HEK293T (cell line): ENCODE measurements at regions not wholly inside any gene's neighbourhood (a gene's known extent, or its start where the extent isn't known, plus 50 kb on each side); places are given as distances from the start of the nearest gene placed in this dataset.

Experiments used
- CTCF ChIA-PET: fragments of 350-600 bp; formaldehyde crosslinking; extraction: SDS; loops from one replicate; lab custom pipeline; 2021; ENCODE audit warnings: antibody characterized with exemption, inconsistent platforms; lab: Yijun Ruan, JAX
- POLR2A ChIA-PET: fragments of 350-600 bp; formaldehyde crosslinking; extraction: SDS; loops from one replicate; lab custom pipeline; 2020; ENCODE audit warnings: antibody characterized with exemption, inconsistent platforms; lab: Yijun Ruan, JAX
- DNase-seq: peaks from one replicate; pipeline ENCODE4 v3.0.0; 2012; ENCODE audit warnings: mixed read lengths; ENCODE audit errors: extremely low spot score
- ARNT ChIP-seq: fragments of 450-650 bp; IDR thresholded peaks from 2 replicates; pipeline ENCODE4 v1.6.1; 2017; ENCODE audit warnings: mild to moderate bottlenecking
- BHLHE40 ChIP-seq: fragments of 450-650 bp; IDR thresholded peaks from 2 replicates; pipeline ENCODE4 v1.6.1; 2016; ENCODE audit warnings: mild to moderate bottlenecking, moderate library complexity, borderline replicate concordance
- CTBP1 ChIP-seq: fragments of 450-650 bp; IDR thresholded peaks from 2 replicates; pipeline ENCODE4 v1.6.1; 2016; ENCODE audit warnings: borderline replicate concordance
- ELF4 ChIP-seq: fragments of 450-650 bp; IDR thresholded peaks from 2 replicates; pipeline ENCODE4 v1.6.1; 2017; ENCODE audit warnings: antibody characterized with exemption
- FOXA1 ChIP-seq: fragments of 450-650 bp; IDR thresholded peaks from 2 replicates; pipeline ENCODE4 v1.6.1; 2016; ENCODE audit warnings: mild to moderate bottlenecking
- FOXK2 ChIP-seq: fragments of 450-650 bp; IDR thresholded peaks from 2 replicates; pipeline ENCODE4 v1.6.1; 2016; ENCODE audit warnings: mild to moderate bottlenecking
- FOXM1 ChIP-seq: fragments of 450-650 bp; IDR thresholded peaks from 2 replicates; pipeline ENCODE4 v1.6.1; 2017; ENCODE audit warnings: mild to moderate bottlenecking, borderline replicate concordance
- HDGF ChIP-seq: fragments of 450-650 bp; IDR thresholded peaks from 2 replicates; pipeline ENCODE4 v1.6.1; 2017; ENCODE audit warnings: antibody characterized with exemption, borderline replicate concordance
- L3MBTL2 ChIP-seq: fragments of 450-650 bp; conservative IDR thresholded peaks from 2 replicates; pipeline ENCODE4 v1.6.1; 2016; ENCODE audit warnings: mild to moderate bottlenecking
- LEF1 ChIP-seq: fragments of 450-650 bp; IDR thresholded peaks from 2 replicates; pipeline ENCODE4 v1.6.1; 2017; ENCODE audit warnings: mild to moderate bottlenecking, borderline replicate concordance
- NFRKB ChIP-seq: fragments of 450-650 bp; IDR thresholded peaks from 2 replicates; pipeline ENCODE4 v1.6.1; 2016; ENCODE audit warnings: mild to moderate bottlenecking, moderate library complexity
- SP1 ChIP-seq: fragments of 450-650 bp; IDR thresholded peaks from 2 replicates; pipeline ENCODE4 v1.6.1; 2017
- SUZ12 ChIP-seq: fragments of 450-650 bp; IDR thresholded peaks from 2 replicates; pipeline ENCODE4 v1.6.1; 2016; ENCODE audit warnings: mild to moderate bottlenecking
- TARDBP ChIP-seq: fragments of 450-650 bp; IDR thresholded peaks from 2 replicates; pipeline ENCODE4 v1.6.1; 2016
- ZNF384 ChIP-seq: fragments of 450-650 bp; IDR thresholded peaks from 2 replicates; pipeline ENCODE4 v1.6.1; 2016
- TF ChIP-seq, protein P1 (sequence below): fragments of 450-650 bp; IDR thresholded peaks from 2 replicates; pipeline ENCODE4 v1.6.1; 2016

DNA sequence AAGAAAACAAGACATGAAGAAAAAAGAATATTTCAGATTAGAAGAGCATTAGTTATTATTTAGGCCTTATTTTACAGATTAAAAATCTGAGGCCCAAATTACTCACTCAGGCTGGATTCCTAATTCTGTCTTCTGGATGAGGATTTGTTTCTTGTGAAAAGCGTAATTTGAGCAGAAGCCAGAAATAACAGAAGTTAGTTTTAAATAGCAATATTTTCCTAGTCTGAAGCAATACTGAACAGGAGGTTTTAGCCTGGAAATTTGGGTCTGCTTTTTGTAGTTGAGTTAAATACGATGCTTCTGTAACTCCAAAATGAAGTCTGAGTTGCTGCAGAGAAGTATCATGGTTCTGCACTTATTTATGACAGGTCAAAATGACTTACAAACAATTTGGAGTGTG, 124.9 kb downstream of the RTL3 start:
- POLR2A ChIA-PET, result no interaction called here
- CTCF ChIA-PET, result no interaction called here
- TF ChIP-seq LEF1, result no peak
- TF ChIP-seq ZNF384, result no peak
- TF ChIP-seq FOXM1, result no peak
- TF ChIP-seq HDGF, result no peak
- no peak for TF ChIP-seq ARNT
- TF ChIP-seq FOXA1, result no peak
- TF ChIP-seq BHLHE40, result no peak
- TF ChIP-seq ELF4, result no peak
- TF ChIP-seq CTBP1, result no peak
- TF ChIP-seq, protein P1, sequence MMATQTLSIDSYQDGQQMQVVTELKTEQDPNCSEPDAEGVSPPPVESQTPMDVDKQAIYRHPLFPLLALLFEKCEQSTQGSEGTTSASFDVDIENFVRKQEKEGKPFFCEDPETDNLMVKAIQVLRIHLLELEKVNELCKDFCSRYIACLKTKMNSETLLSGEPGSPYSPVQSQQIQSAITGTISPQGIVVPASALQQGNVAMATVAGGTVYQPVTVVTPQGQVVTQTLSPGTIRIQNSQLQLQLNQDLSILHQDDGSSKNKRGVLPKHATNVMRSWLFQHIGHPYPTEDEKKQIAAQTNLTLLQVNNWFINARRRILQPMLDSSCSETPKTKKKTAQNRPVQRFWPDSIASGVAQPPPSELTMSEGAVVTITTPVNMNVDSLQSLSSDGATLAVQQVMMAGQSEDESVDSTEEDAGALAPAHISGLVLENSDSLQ, result no peak
- no peak for TF ChIP-seq TARDBP
- no peak for TF ChIP-seq L3MBTL2
- TF ChIP-seq FOXK2, result no peak
- TF ChIP-seq NFRKB, result no peak
- no peak for TF ChIP-seq SP1
- TF ChIP-seq SUZ12, result no peak
- DNase-seq, result no peak

DNA sequence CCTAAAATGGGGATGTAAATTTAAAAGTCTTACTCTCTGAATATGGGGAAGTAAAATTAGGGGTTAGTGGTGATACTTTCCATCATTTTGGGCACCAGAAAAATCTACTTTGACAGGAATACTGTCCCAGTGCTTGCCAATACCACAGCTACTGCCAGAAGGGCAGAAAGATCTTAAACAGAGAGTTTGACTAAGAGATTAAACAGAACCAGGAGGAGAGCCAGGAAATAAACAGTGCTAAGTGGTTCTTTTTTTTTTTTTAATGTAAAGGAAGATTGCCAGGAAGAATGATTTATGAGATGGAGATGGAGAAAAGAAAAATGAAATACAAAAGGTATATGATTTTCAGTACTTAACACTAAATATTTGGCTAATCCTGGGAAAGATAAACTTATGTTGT, 126.8 kb downstream of the RTL3 start:
- POLR2A ChIA-PET, result no interaction called here
- DNase-seq, result no peak
- CTCF ChIA-PET, result no interaction called here
- TF ChIP-seq CTBP1, result no peak
- no peak for TF ChIP-seq L3MBTL2
- TF ChIP-seq SP1, result no peak
- no peak for TF ChIP-seq SUZ12
- no peak for TF ChIP-seq ZNF384
- no peak for TF ChIP-seq ELF4
- TF ChIP-seq FOXK2, result no peak
- no peak for TF ChIP-seq FOXA1
- no peak for TF ChIP-seq BHLHE40
- TF ChIP-seq FOXM1, result no peak
- TF ChIP-seq TARDBP, result no peak
- TF ChIP-seq HDGF, result no peak
- no peak for TF ChIP-seq NFRKB

DNA sequence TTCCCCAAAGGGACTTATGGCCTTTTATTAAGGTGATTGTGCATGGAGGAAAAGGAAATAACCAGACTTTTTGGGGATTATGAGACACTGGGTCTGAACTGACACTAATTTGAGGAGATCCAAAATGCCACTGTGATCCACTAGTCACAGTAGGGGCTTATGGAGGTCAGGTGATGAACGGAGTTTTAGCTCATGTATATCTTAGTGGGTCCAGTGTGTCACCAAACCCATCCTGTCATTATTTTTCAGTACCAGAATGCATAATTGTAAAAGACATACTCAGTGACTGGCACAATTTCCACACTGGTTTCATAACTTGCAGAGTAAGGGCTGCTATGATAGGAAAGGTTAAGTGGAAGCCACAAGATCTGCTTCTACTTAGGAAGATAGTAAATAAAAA, 131.3 kb downstream of the RTL3 start:
- ChIA-PET CTCF (no interaction called here), POLR2A (no interaction called here)
- no peak for TF ChIP-seq FOXA1
- TF ChIP-seq ELF4, result no peak
- TF ChIP-seq NFRKB, result no peak
- no peak for TF ChIP-seq ZNF384
- TF ChIP-seq SUZ12, result no peak
- no peak for TF ChIP-seq LEF1
- TF ChIP-seq, protein P1, result no peak
- TF ChIP-seq SP1, result no peak
- no peak for TF ChIP-seq CTBP1
- TF ChIP-seq FOXM1, result no peak
- no peak for TF ChIP-seq BHLHE40
- no peak for TF ChIP-seq L3MBTL2
- TF ChIP-seq TARDBP, result no peak
- no peak for TF ChIP-seq FOXK2
- no peak for TF ChIP-seq ARNT
- no peak for TF ChIP-seq HDGF
- DNase-seq, result no peak

DNA sequence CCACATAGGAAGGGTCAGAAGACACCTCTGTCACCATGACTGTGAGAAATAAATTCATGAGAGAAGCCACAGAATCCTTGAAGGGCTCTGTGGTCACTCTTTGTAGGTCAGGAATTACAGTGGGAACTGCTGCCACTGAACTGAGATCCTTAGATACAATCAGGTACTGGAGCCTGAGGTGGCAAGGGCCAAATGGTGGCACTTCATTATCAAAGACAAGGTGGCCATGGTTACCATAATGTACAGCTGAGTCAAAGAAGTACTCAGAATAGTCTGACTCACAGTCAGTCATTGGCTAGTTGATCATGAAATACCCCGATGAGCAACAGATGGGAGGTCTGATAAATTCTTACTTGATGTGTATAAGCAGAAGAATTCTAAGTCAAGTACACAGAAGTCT, 131.9 kb downstream of the RTL3 start:
- POLR2A ChIA-PET, result no interaction called here

DNA sequence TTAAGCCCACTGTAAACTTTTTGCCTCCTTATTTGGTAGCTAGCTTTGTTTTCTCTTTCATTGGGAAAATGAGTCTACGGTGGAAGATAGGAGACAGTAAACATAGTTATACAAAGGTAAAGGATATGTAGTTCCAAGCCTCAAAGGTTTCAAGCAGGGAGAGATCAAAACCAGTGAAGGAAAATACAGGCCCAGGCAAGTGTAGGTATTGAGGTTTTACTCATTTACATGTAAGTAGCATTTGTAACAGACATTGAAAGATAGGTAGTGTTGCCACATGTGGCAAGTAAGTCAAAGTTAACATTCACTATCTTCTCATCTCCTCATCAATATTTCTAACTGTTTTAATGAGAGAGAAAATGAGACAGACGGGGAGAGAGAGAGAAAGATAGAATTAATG, 136.5 kb downstream of the RTL3 start:
- CTCF ChIA-PET, result no interaction called here
- POLR2A ChIA-PET, result no interaction called here

More for the DNA sequence above, 131.9 kb downstream of the RTL3 start:
- CTCF ChIA-PET, result no interaction called here
- no peak for DNase-seq
- no peak for TF ChIP-seq TARDBP
- TF ChIP-seq SP1, result no peak
- TF ChIP-seq FOXM1, result no peak
- no peak for TF ChIP-seq ZNF384
- no peak for TF ChIP-seq SUZ12
- no peak for TF ChIP-seq FOXA1
- TF ChIP-seq, protein P1, result no peak
- no peak for TF ChIP-seq NFRKB

More for the DNA sequence above, 136.5 kb downstream of the RTL3 start:
- no peak for DNase-seq
- TF ChIP-seq SUZ12, result no peak
- TF ChIP-seq HDGF, result no peak
- no peak for TF ChIP-seq L3MBTL2
- TF ChIP-seq, protein P1, result no peak
- no peak for TF ChIP-seq TARDBP
- TF ChIP-seq ZNF384, result no peak
- no peak for TF ChIP-seq CTBP1
- TF ChIP-seq LEF1, result no peak
- no peak for TF ChIP-seq NFRKB
- no peak for TF ChIP-seq FOXK2
- TF ChIP-seq ELF4, result no peak
- TF ChIP-seq BHLHE40, result no peak
- TF ChIP-seq ARNT, result no peak
- no peak for TF ChIP-seq FOXM1
- TF ChIP-seq SP1, result no peak
- no peak for TF ChIP-seq FOXA1
